ENCODE measurements at regions not wholly inside any gene's neighbourhood (a gene's known extent, or its start where the extent isn't known, plus 50 kb on each side); places are given as distances from the start of the nearest gene placed in this dataset.

- in situ Hi-C loops (cut with HindIII; ENCODE audit: low pct_unique_long_range_greater_than_20kb, low sequenced_read_pairs), result no loop called here
- TF ChIP-seq JUND (IDR thresholded peaks at IDR 0.05; ENCODE audit: low read depth), result no peak
- DNase-seq (ENCODE audit: low read depth in 1 of 2, low spot score in 1 of 2), result no peak
Observed at GRCh38 chr5:119808474-119808873, 179.1 kb downstream of the FAM170A start.

- no peak for TF ChIP-seq JUND (IDR thresholded peaks at IDR 0.05; ENCODE audit: low read depth)
- in situ Hi-C loops (cut with HindIII; ENCODE audit: low pct_unique_long_range_greater_than_20kb, low sequenced_read_pairs), result no loop called here
- DNase-seq (ENCODE audit: low read depth in 1 of 2, low spot score in 1 of 2), result no peak
Observed at GRCh38 chr5:119810217-119810616, 180.9 kb downstream of the FAM170A start.

- DNase-seq (ENCODE audit: low read depth in 1 of 2, low spot score in 1 of 2), result no peak
- in situ Hi-C loops (cut with HindIII; ENCODE audit: low pct_unique_long_range_greater_than_20kb, low sequenced_read_pairs), result no loop called here
- TF ChIP-seq JUND (IDR thresholded peaks at IDR 0.05; ENCODE audit: low read depth), result no peak
Observed at GRCh38 chr5:119811458-119811857, 182.1 kb downstream of the FAM170A start.

GRCh38 chr5:119814655-119815054 lies 185.3 kb downstream of the FAM170A start:
- TF ChIP-seq JUND (IDR thresholded peaks at IDR 0.05; ENCODE audit: low read depth), result no peak
- no peak for DNase-seq (ENCODE audit: low read depth in 1 of 2, low spot score in 1 of 2)
- in situ Hi-C loops (cut with HindIII; ENCODE audit: low pct_unique_long_range_greater_than_20kb, low sequenced_read_pairs), result no loop called here

GRCh38 chr5:119816055-119816454 lies 186.7 kb downstream of the FAM170A start:
- in situ Hi-C loops (cut with HindIII; ENCODE audit: low pct_unique_long_range_greater_than_20kb, low sequenced_read_pairs), result no loop called here
- DNase-seq (ENCODE audit: low read depth in 1 of 2, low spot score in 1 of 2), result no peak
- no peak for TF ChIP-seq JUND (IDR thresholded peaks at IDR 0.05; ENCODE audit: low read depth)

GRCh38 chr5:119820016-119820415 lies 190.7 kb downstream of the FAM170A start:
- no peak for DNase-seq (ENCODE audit: low read depth in 1 of 2, low spot score in 1 of 2)
- in situ Hi-C loops (cut with HindIII; ENCODE audit: low pct_unique_long_range_greater_than_20kb, low sequenced_read_pairs), result no loop called here
- TF ChIP-seq JUND (IDR thresholded peaks at IDR 0.05; ENCODE audit: low read depth), result no peak

- no peak for TF ChIP-seq JUND (IDR thresholded peaks at IDR 0.05; ENCODE audit: low read depth)
- no peak for DNase-seq (ENCODE audit: low read depth in 1 of 2, low spot score in 1 of 2)
- in situ Hi-C loops (cut with HindIII; ENCODE audit: low pct_unique_long_range_greater_than_20kb, low sequenced_read_pairs), result no loop called here
Observed at GRCh38 chr5:119820608-119821007, 191.2 kb downstream of the FAM170A start.

GRCh38 chr5:119828541-119828940 lies 199.2 kb downstream of the FAM170A start:
- in situ Hi-C loops (cut with HindIII; ENCODE audit: low pct_unique_long_range_greater_than_20kb, low sequenced_read_pairs), result no loop called here
- TF ChIP-seq JUND (IDR thresholded peaks at IDR 0.05; ENCODE audit: low read depth), result no peak
- DNase-seq (ENCODE audit: low read depth in 1 of 2, low spot score in 1 of 2), result no peak

GRCh38 chr5:119829341-119829740 lies 200.0 kb downstream of the FAM170A start:
- in situ Hi-C loops (cut with HindIII; ENCODE audit: low pct_unique_long_range_greater_than_20kb, low sequenced_read_pairs), result no loop called here
- no peak for TF ChIP-seq JUND (IDR thresholded peaks at IDR 0.05; ENCODE audit: low read depth)

GRCh38 chr5:119833176-119833575 lies 203.8 kb downstream of the FAM170A start:
- in situ Hi-C loops (cut with HindIII; ENCODE audit: low pct_unique_long_range_greater_than_20kb, low sequenced_read_pairs), result no loop called here
- TF ChIP-seq JUND (IDR thresholded peaks at IDR 0.05; ENCODE audit: low read depth), result no peak

More at GRCh38 chr5:119829341-119829740, 200.0 kb downstream of the FAM170A start:
- no peak for DNase-seq (ENCODE audit: low read depth in 1 of 2, low spot score in 1 of 2)

GRCh38 chr5:119840175-119840574 lies 210.8 kb downstream of the FAM170A start:
- DNase-seq (ENCODE audit: low read depth in 1 of 2, low spot score in 1 of 2), result no peak
- in situ Hi-C loops (cut with HindIII; ENCODE audit: low pct_unique_long_range_greater_than_20kb, low sequenced_read_pairs), result no loop called here
- no peak for TF ChIP-seq JUND (IDR thresholded peaks at IDR 0.05; ENCODE audit: low read depth)

More at GRCh38 chr5:119833176-119833575, 203.8 kb downstream of the FAM170A start:
- no peak for DNase-seq (ENCODE audit: low read depth in 1 of 2, low spot score in 1 of 2)

- no peak for DNase-seq (ENCODE audit: low read depth in 1 of 2, low spot score in 1 of 2)
- no peak for TF ChIP-seq JUND (IDR thresholded peaks at IDR 0.05; ENCODE audit: low read depth)
- in situ Hi-C loops (cut with HindIII; ENCODE audit: low pct_unique_long_range_greater_than_20kb, low sequenced_read_pairs), result no loop called here
Observed at GRCh38 chr5:119852140-119852539, 222.8 kb downstream of the FAM170A start.

GRCh38 chr5:119860463-119860862 lies 231.1 kb downstream of the FAM170A start:
- in situ Hi-C loops (cut with HindIII; ENCODE audit: low pct_unique_long_range_greater_than_20kb, low sequenced_read_pairs), result no loop called here
- DNase-seq (ENCODE audit: low read depth in 1 of 2, low spot score in 1 of 2), result no peak
- no peak for TF ChIP-seq JUND (IDR thresholded peaks at IDR 0.05; ENCODE audit: low read depth)

- TF ChIP-seq JUND (IDR thresholded peaks at IDR 0.05; ENCODE audit: low read depth), result no peak
Observed at GRCh38 chr5:119862619-119863018, 233.3 kb downstream of the FAM170A start.

More at GRCh38 chr5:119862619-119863018, 233.3 kb downstream of the FAM170A start:
- DNase-seq (ENCODE audit: low read depth in 1 of 2, low spot score in 1 of 2), result no peak
- in situ Hi-C loops (cut with HindIII; ENCODE audit: low pct_unique_long_range_greater_than_20kb, low sequenced_read_pairs), result no loop called here
